H1 (cell line): ENCODE measurements at regions not wholly inside any gene's neighbourhood (a gene's known extent, or its start where the extent isn't known, plus 50 kb on each side); places are given as distances from the start of the nearest gene placed in this dataset.

Experiments
- CTCF ChIA-PET: fragments of 300-600 bp; sonication (Branson Sonifier 250); formaldehyde crosslinking; loops from one replicate; lab custom pipeline; 2021; ENCODE audit not compliant: partially characterized antibody; lab: Charles Lee
- POLR2A ChIA-PET: fragments of 300-600 bp; sonication (Branson Sonifier 250); formaldehyde crosslinking; loops from one replicate; lab custom pipeline; 2021; ENCODE audit warnings: inconsistent platforms; ENCODE audit not compliant: partially characterized antibody; lab: Charles Lee
- DNase-seq, 2 experiments: peaks; one replicate each; pipeline versions ENCODE4 v3.0.0 to v3.0.0-alpha.2; 2010 to 2022; ENCODE audit warnings: low spot score in 2 of 2, low read depth in 1 of 2, mixed read lengths in 1 of 2
- FAIRE-seq: peaks from 2 replicates; lab custom pipeline; 2011; peaks lifted over from hg19 to GRCh38; lab: Jason Lieb, UNC
- H2AFZ ChIP-seq: 2 replicates; pipeline ENCODE4 v1.8.1; 2012; ENCODE audit warnings: low read length, inconsistent platforms
- H2AK5ac ChIP-seq: 2 replicates; pipeline ENCODE4 v1.6.1; 2013; ENCODE audit warnings: low read depth, low read length
- H2BK120ac ChIP-seq: replicated peaks from 2 replicates; pipeline ENCODE3; 2013; ENCODE audit warnings: low read depth, low read length, inconsistent platforms
- H2BK12ac ChIP-seq: 2 replicates; pipeline ENCODE4 v1.6.1; 2013; ENCODE audit warnings: low read depth, low read length
- H2BK15ac ChIP-seq: 2 replicates; pipeline ENCODE4 v1.6.1; 2013; ENCODE audit warnings: low read length
- H2BK20ac ChIP-seq: 2 replicates; pipeline ENCODE4 v1.6.1; 2013; ENCODE audit warnings: low read length
- H2BK5ac ChIP-seq: 2 replicates; pipeline ENCODE4 v1.6.1; 2013; ENCODE audit warnings: low read depth, low read length
- H3K14ac ChIP-seq: 2 replicates; pipeline ENCODE4 v1.6.1; 2013; ENCODE audit warnings: inconsistent platforms; ENCODE audit not compliant: insufficient read length
- H3K18ac ChIP-seq: 2 replicates; pipeline ENCODE4 v1.6.1; 2013; ENCODE audit warnings: low read length; ENCODE audit errors: extremely low read depth
- H3K23ac ChIP-seq: 2 replicates; pipeline ENCODE4 v1.6.1; 2013; ENCODE audit warnings: inconsistent platforms; ENCODE audit not compliant: insufficient read length
- H3K23me2 ChIP-seq: 2 replicates; pipeline ENCODE4 v1.6.1; 2013; ENCODE audit warnings: low read depth, low read length
- H3K27ac ChIP-seq: 2 replicates; pipeline ENCODE4 v1.6.1; 2011; ENCODE audit warnings: low read depth, low read length, inconsistent platforms
- H3K27me3 ChIP-seq, 4 experiments: replicated peaks in 1 of 4; 1 replicate in 1 of 4; 2 replicates in 3 of 4; pipeline versions ENCODE4 v1.6.1 to v1.8.1; 2011 to 2013; ENCODE audit warnings: low read length in 3 of 4, mild to moderate bottlenecking in 3 of 4, inconsistent platforms in 2 of 4, mixed read lengths in 2 of 4, moderate library complexity in 1 of 4; ENCODE audit not compliant: control insufficient read depth in 3 of 4, insufficient read depth in 3 of 4; ENCODE audit errors: extremely low read depth in 1 of 4
- H3K36me3 ChIP-seq, 4 experiments: 2 replicates each; pipeline versions ENCODE4 v1.6.1 to v1.8.1; 2011 to 2013; ENCODE audit warnings: mild to moderate bottlenecking in 4 of 4, low read length in 3 of 4, moderate library complexity in 2 of 4, control low read depth in 1 of 4, inconsistent platforms in 1 of 4; ENCODE audit not compliant: insufficient read depth in 4 of 4, control insufficient read depth in 2 of 4
- H3K4ac ChIP-seq: replicated peaks from 2 replicates; pipeline ENCODE3; 2013; ENCODE audit warnings: low read length, low read depth, mixed read lengths, inconsistent platforms; ENCODE audit not compliant: insufficient read length
- H3K4me1 ChIP-seq, 4 experiments: replicated peaks in 1 of 4; 1 replicate in 1 of 4; 2 replicates in 3 of 4; pipeline versions ENCODE4 v1.6.1 to v1.8.1; 2011 to 2013; ENCODE audit warnings: low read length in 3 of 4, inconsistent platforms in 2 of 4, mixed read lengths in 1 of 4; ENCODE audit not compliant: insufficient read depth in 4 of 4, control insufficient read depth in 3 of 4
- H3K4me2 ChIP-seq, 2 experiments: 2 replicates each; pipeline versions ENCODE4 v1.6.1 to v1.8.1; 2011 to 2013; ENCODE audit warnings: low read depth in 2 of 2, low read length in 2 of 2, control low read depth in 1 of 2, inconsistent platforms in 1 of 2, mild to moderate bottlenecking in 1 of 2; ENCODE audit not compliant: insufficient read depth in 1 of 2
- H3K4me3 ChIP-seq, 4 experiments: fragments of 200-600, 300-600 bp in 1 of 4; sonication (generic), shearing (Covaris generic), sonication (Bioruptor Twin) in 1 of 4; 2 replicates each; pipeline versions ENCODE4 v1.5.1 to v1.8.1; 2011 to 2016; ENCODE audit warnings: low read length in 4 of 4, low read depth in 3 of 4, control low read depth in 2 of 4, inconsistent platforms in 2 of 4, mild to moderate bottlenecking in 2 of 4, mixed read lengths in 1 of 4, moderate library complexity in 1 of 4; ENCODE audit not compliant: insufficient read depth in 2 of 4; ENCODE audit errors: extremely low read depth in 1 of 4
- H3K56ac ChIP-seq: replicated peaks from 2 replicates; pipeline ENCODE3; 2013; ENCODE audit warnings: low read depth, mild to moderate bottlenecking, mixed read lengths, low read length, inconsistent platforms; ENCODE audit not compliant: insufficient read length
- H3K79me1 ChIP-seq: 2 replicates; pipeline ENCODE4 v1.6.1; 2013; ENCODE audit warnings: low read depth, low read length, control low read depth
- H3K79me2 ChIP-seq, 2 experiments: 2 replicates each; pipeline versions ENCODE4 v1.6.1 to v1.8.1; 2012 to 2013; ENCODE audit warnings: low read length in 2 of 2, mild to moderate bottlenecking in 2 of 2, inconsistent platforms in 1 of 2; ENCODE audit not compliant: insufficient read depth in 2 of 2, control insufficient read depth in 1 of 2
- H3K9ac ChIP-seq, 4 experiments: replicated peaks in 1 of 4; 1 replicate in 1 of 4; 2 replicates in 3 of 4; pipeline versions ENCODE4 v1.6.1 to v1.8.1; 2011 to 2013; ENCODE audit warnings: low read depth in 3 of 4, low read length in 3 of 4, control low read depth in 2 of 4, mild to moderate bottlenecking in 2 of 4, moderate library complexity in 2 of 4, inconsistent platforms in 1 of 4; ENCODE audit errors: extremely low read depth in 1 of 4
- H3K9me3 ChIP-seq, 2 experiments: 2 replicates each; pipeline versions ENCODE4 v1.6.1 to v1.8.1; 2012 to 2013; ENCODE audit warnings: mild to moderate bottlenecking in 2 of 2, moderate library complexity in 2 of 2, control low read depth in 1 of 2, inconsistent platforms in 1 of 2, low read depth in 1 of 2, low read length in 1 of 2, mixed read lengths in 1 of 2; ENCODE audit not compliant: insufficient read depth in 2 of 2
- H4K20me1 ChIP-seq, 2 experiments: replicated peaks in 1 of 2; 2 replicates each; pipeline versions ENCODE3 to v1.8.1; 2011 to 2013; ENCODE audit warnings: inconsistent platforms in 2 of 2, low read length in 2 of 2, mild to moderate bottlenecking in 1 of 2; ENCODE audit not compliant: insufficient read depth in 2 of 2, control insufficient read depth in 1 of 2
- H4K5ac ChIP-seq: 2 replicates; pipeline ENCODE4 v1.6.1; 2013; ENCODE audit warnings: low read length, low read depth, mixed read lengths, inconsistent platforms; ENCODE audit not compliant: insufficient read length
- H4K8ac ChIP-seq: 2 replicates; pipeline ENCODE4 v1.8.0; 2013; ENCODE audit warnings: mild to moderate bottlenecking, moderate library complexity, low read length, inconsistent platforms; ENCODE audit not compliant: insufficient read depth; ENCODE audit errors: extremely low read depth
- H4K91ac ChIP-seq: replicated peaks from 2 replicates; pipeline ENCODE3; 2013; ENCODE audit warnings: low read length, mixed read lengths, inconsistent platforms; ENCODE audit not compliant: insufficient read length
- BACH1 ChIP-seq: IDR thresholded peaks from 2 replicates; pipeline ENCODE4 v1.6.1; 2012; ENCODE audit warnings: low read length, improper control_type of control experiment
- BCL11A ChIP-seq, 2 experiments: IDR thresholded peaks; one replicate each; pipeline ENCODE4 v1.6.1; 2011; ENCODE audit warnings: low read depth in 2 of 2, low read length in 2 of 2, mild to moderate bottlenecking in 2 of 2
- BRCA1 ChIP-seq: IDR thresholded peaks from 2 replicates; pipeline ENCODE4 v1.6.1; 2012; ENCODE audit warnings: low read depth, low read length, improper control_type of control experiment
- CBX5 ChIP-seq: fragments of 300-800, 300-1000 bp; sonication (generic); IDR thresholded peaks from 2 replicates; pipeline ENCODE4 v1.7.1; 2016; ENCODE audit warnings: antibody characterized with exemption, low read length, low read depth
- EP300 ChIP-seq, 2 experiments: IDR thresholded peaks; 1 replicate in 1 of 2; 2 replicates in 1 of 2; pipeline ENCODE4 v1.6.1; 2011 to 2012; ENCODE audit warnings: low read depth in 2 of 2, low read length in 2 of 2, mild to moderate bottlenecking in 2 of 2, borderline replicate concordance in 1 of 2, inconsistent platforms in 1 of 2, moderate library complexity in 1 of 2
- GABPA ChIP-seq: IDR thresholded peaks from 2 replicates; pipeline ENCODE4 v1.6.1; 2011; ENCODE audit warnings: mild to moderate bottlenecking, low read length, moderate library complexity, borderline replicate concordance; ENCODE audit not compliant: insufficient read depth
- NRF1 ChIP-seq: IDR thresholded peaks from 2 replicates; pipeline ENCODE4 v1.6.1; 2011; ENCODE audit warnings: mild to moderate bottlenecking, low read depth, low read length, improper control_type of control experiment
- POLR2A ChIP-seq, 2 experiments: IDR thresholded peaks; 1 replicate in 1 of 2; 2 replicates in 1 of 2; pipeline ENCODE4 v1.6.1; 2011; ENCODE audit warnings: low read depth in 2 of 2, low read length in 2 of 2, mild to moderate bottlenecking in 2 of 2; ENCODE audit errors: control extremely low read depth in 1 of 2
- POU5F1 ChIP-seq: IDR thresholded peaks from 2 replicates; pipeline ENCODE4 v1.6.1; 2011; ENCODE audit warnings: low read depth, mild to moderate bottlenecking, low read length, moderate library complexity
- SIX5 ChIP-seq: IDR thresholded peaks from 2 replicates; pipeline ENCODE4 v1.6.1; 2011; ENCODE audit warnings: mild to moderate bottlenecking, low read depth, low read length
- ZNF274 ChIP-seq: IDR thresholded peaks from 2 replicates; pipeline ENCODE4 v1.7.0; 2012; ENCODE audit warnings: low read length, borderline replicate concordance; ENCODE audit errors: extremely low read depth
- WGBS, 2 experiments: shearing (Covaris generic) in 1 of 2; methylation state at CpG; one replicate each; pipeline versions ENCODE4 v1.1.6 to v1.1.7; 2013 to 2015; ENCODE audit warnings: low lambda C conversion rate in 2 of 2, mixed read lengths in 2 of 2, inconsistent platforms in 1 of 2, low coverage in 1 of 2, missing lambda C conversion rate in 1 of 2; ENCODE audit not compliant: insufficient replicate concordance in 2 of 2, insufficient coverage in 1 of 2, insufficient read length in 1 of 2; ENCODE audit errors: extremely low coverage in 1 of 2, missing lambda C conversion rate in 1 of 2; 5-methylcytosine and 5-hydroxymethylcytosine counted together
- TF ChIP-seq, protein P1 (sequence below): IDR thresholded peaks from 2 replicates; pipeline ENCODE4 v1.6.1; 2012; ENCODE audit warnings: low read length, inconsistent platforms

DNA sequence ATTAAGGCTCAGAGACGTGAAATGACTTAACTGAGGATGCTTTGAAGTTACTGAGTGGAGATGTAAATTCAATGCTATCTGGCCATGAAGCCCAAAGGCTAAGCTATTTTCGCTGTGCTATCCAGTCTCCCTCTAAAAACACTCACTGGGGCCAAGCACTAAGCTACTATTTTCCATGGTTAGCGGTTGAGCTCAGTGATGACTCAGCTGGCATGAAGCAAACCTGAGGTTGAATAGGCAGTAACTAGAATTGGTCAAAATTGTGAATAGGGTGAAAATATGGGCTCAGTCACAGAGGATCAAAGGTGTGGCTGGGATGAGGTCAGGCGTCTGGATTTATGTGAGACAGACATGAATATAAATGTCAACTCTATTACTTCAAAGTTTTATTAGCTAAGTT is 564.2 kb upstream of the KIRREL3 start:
- Histone ChIP-seq H2BK12ac (no peak overlapping the region), H3K18ac (no peak overlapping the region), H3K27me3 (no peaks in the 10 kb centered on the region), H2BK120ac (no peak overlapping the region), H2AK5ac (no peak overlapping the region), H3K4me1 (peaks cover 0 to 2% (median 0%) of the 10 kb centered on the region in 4 experiments; a peak in 3 of 7 replicates), H2BK5ac (no peak overlapping the region), H3K23ac (no peak overlapping the region), H2BK15ac (no peak overlapping the region), H3K14ac (no peak overlapping the region), H4K91ac (no peak overlapping the region), H2AFZ (no peak overlapping the region), H3K4ac (no peak overlapping the region), H3K9me3 (no peaks in the 10 kb centered on the region), H4K20me1 (no peaks in the 10 kb centered on the region), H3K27ac (no peak overlapping the region), H3K9ac (no peak overlapping the region), H4K8ac (no peak overlapping the region), H3K79me2 (no peaks in the 10 kb centered on the region), H3K36me3 (no peaks in the 10 kb centered on the region), H3K56ac (no peak overlapping the region), H3K4me3 (no peak overlapping the region), H2BK20ac (no peak overlapping the region), H4K5ac (no peak overlapping the region), H3K79me1 (no peaks in the 10 kb centered on the region), H3K23me2 (no peaks in the 10 kb centered on the region), H3K4me2 (no peak overlapping the region)
- 89% methylated on average over 4 of the region's 4 CpGs; no CpG with 5 or more reads in 1 of the 2 experiments for WGBS, 2 experiments
- no peak for FAIRE-seq
- no peak for TF ChIP-seq POU5F1
- TF ChIP-seq NRF1: no peak
- no peak for TF ChIP-seq BCL11A (IDR thresholded peaks at IDR 0.05; ENCODE audit: low read depth in 2 of 2, low read length in 2 of 2)
- TF ChIP-seq, protein P1, sequence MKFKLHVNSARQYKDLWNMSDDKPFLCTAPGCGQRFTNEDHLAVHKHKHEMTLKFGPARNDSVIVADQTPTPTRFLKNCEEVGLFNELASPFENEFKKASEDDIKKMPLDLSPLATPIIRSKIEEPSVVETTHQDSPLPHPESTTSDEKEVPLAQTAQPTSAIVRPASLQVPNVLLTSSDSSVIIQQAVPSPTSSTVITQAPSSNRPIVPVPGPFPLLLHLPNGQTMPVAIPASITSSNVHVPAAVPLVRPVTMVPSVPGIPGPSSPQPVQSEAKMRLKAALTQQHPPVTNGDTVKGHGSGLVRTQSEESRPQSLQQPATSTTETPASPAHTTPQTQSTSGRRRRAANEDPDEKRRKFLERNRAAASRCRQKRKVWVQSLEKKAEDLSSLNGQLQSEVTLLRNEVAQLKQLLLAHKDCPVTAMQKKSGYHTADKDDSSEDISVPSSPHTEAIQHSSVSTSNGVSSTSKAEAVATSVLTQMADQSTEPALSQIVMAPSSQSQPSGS: no peak
- no peak for TF ChIP-seq EP300 (IDR thresholded peaks at IDR 0.05; ENCODE audit: borderline replicate concordance in 1 of 2, low read depth in 2 of 2, low read length in 2 of 2)
- TF ChIP-seq ZNF274: no peak
- no peak for TF ChIP-seq SIX5
- TF ChIP-seq POLR2A (IDR thresholded peaks at IDR 0.05; ENCODE audit: control extremely low read depth in 1 of 2, low read depth in 2 of 2, low read length in 2 of 2): no peak
- TF ChIP-seq GABPA: no peak
- no peak for TF ChIP-seq CBX5
- TF ChIP-seq BRCA1: no peak
- TF ChIP-seq BACH1: no peak
- ChIA-PET POLR2A (no interaction called here), CTCF (interaction anchor here (0.7 to 0.9 kb wide), 2 partner anchors 10 to 26 kb away, joined by 3 read pairs; no protein-coding TSS in a partner anchor)
- no peak for DNase-seq
